HG03460 (cell line): ENCODE measurements at regions not wholly inside any gene's neighbourhood (a gene's known extent, or its start where the extent isn't known, plus 50 kb on each side); places are given as distances from the start of the nearest gene placed in this dataset.

Experiments used
- ATAC-seq: cut with Tn5 transposase; IDR thresholded peaks from one replicate; pipeline ENCODE4 v1.9.1; 2021; ENCODE audit not compliant: unreplicated experiment

GRCh38 chr4:163949976-163950601, 455.6 kb downstream of the TMA16 start:
- no peak for ATAC-seq

- ATAC-seq, result no peak
Observed at GRCh38 chr4:163955288-163955687, 460.8 kb downstream of the TMA16 start.

GRCh38 chr4:163958751-163959150, 464.3 kb downstream of the TMA16 start:
- no peak for ATAC-seq

DNA sequence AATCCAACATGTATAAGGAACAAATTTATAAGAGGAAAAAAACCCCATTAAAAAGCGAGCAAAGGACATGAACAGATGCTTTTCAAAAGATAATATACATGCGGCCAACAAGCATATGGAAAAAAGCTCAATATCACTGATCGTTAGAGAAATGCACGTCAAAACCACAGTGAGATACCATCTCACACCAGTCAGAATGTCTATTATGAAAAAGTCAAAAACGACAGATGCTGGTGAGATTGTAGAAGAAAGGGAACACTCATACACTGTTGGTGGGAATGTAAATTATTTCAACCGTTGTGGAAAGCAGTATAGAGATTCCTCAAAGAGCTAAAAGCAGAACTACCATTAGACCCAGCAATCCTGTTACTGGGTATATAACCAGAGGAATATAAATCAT, 465.4 kb downstream of the TMA16 start:
- no peak for ATAC-seq

GRCh38 chr4:163966612-163967011, 472.1 kb downstream of the TMA16 start:
- no peak for ATAC-seq

DNA sequence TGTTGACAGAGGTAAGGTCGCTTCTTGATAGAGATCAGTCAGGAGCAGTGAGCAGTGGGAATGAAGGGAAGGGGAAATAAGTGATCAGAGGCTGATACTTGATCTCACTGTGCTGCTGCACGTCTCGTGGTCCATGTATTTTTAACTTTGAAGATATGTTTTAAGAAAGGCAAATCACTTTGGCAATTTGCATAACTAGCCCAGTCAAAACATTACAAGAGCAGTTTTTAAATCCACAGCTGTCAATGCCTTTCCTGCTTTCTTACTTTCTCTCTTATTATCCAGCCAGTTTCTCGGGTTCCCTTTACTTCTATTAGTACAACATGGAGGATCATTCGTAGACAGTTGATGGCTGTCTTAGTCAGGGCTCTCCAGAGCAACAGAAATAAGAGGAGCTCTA, 472.8 kb downstream of the TMA16 start:
- ATAC-seq, result no peak

- no peak for ATAC-seq
Observed at GRCh38 chr4:163967710-163968109, 473.2 kb downstream of the TMA16 start.

DNA sequence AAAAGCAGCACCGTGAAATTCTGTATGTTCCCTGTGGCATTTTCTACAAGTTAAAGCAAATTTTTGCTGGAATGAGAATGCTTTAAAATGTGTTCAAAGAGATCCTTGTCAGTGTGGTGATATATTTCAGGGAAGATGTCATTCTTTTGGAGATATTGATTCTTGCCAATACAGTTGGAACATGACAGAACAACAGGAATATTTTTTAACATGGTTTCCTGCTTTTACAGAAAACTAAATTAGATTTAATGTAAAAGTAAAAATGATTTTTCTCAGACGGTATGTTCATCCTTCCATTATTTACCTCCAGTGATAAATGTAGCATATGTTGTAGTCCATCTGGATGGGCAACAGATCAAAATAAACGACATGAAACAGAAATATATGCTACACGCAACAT, 474.8 kb downstream of the TMA16 start:
- no peak for ATAC-seq

DNA sequence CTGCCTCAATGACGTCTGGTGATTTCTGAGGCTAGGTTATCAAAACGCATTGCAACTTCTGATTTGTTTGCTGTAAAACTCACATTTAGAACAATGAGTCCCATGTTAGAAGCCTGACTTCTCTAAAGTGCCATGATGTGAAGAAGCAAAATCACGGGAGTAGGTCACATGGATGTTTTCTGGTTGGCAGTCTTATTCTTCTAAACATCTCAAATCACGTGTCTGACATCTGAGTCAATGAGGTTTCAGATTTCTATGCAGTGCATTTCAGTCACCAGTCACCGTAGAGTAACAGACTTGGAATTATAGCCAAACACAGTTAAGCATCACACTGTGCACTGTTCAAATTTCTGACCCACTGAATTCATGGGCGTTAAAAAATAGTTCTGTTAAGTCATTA, 482.1 kb downstream of the TMA16 start:
- no peak for ATAC-seq

DNA sequence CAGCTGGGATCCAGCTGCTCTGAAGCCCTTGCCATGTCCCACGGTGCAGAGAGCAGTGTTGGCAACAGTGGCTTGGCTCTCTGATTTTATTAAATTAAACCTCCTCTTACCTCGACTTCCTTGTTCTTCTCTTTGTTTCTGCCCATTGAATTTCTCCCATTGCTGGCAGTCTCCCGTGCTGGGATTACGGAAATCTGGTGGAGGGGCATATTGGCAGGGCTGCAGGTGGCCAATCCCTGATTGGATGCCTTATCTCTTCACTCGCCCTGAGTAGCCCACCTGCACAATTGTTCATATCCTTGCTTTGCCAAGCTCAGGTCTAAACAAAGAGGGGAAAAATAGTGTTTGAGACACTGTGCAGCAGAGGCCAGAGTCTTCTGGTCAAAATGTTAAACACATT, 493.9 kb downstream of the TMA16 start:
- no peak for ATAC-seq

- no peak for ATAC-seq
Observed at GRCh38 chr4:163988865-163989264, 494.4 kb downstream of the TMA16 start.

DNA sequence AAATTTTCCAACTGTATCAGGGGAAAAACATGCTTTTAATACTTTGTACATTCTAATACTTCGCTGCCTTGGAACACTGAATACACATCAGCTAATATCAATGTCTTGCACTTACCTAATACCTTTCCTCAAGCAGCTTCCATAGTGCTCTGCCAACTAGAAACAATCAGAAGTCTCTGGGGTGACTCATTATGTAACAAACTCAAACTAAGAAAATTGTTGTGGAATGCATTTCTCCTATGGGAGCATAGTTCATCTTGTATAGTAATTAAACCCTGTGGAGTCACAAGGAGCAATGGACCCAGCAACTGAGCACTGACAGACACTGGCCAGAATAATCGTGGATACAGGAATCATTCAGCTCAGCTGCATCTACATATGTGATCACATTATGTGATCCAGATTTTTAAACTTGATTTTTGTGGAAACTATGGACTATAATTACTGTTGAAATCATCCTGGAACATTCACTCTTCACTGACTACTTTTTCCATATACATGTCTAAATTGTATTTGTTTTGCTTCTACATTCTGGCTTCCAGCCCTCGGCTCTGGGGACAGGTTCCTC, 496.9 kb downstream of the TMA16 start:
- ATAC-seq, result no peak

GRCh38 chr4:164009435-164009834, 514.9 kb downstream of the TMA16 start:
- ATAC-seq, result no peak

- ATAC-seq, result no peak
Observed at GRCh38 chr4:164011791-164012190, 517.3 kb downstream of the TMA16 start.

DNA sequence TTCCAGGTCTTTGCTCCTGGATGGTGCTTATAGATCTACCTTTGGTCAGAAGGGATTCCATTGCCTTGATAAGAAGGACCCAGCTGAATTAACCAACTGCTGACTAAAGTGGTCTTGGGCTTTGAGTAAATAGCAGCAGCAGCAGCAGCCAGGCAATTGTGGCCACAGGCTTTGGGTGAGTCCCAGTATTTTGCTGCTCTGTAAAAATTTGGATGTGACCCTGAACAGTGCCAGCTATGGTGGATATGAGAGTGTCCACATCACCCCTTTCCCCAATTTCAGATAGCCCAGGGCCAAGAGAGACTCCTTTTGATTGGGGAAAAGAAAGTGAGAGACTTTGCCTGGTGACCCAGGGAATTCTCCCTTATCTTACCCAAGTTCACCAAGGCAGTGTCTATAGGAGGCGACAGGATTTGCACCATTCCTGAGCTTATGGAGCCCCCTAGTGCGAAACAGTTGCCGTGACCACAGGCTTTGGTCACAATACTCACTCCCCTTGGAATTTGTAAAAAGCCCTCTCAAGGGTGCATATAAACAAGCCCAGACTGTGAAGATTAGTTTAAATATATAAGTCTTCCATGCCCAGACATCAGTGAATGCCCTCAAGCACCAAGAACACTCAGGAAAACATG, 518.0 kb downstream of the TMA16 start:
- ATAC-seq, result peak; percentile 61

DNA sequence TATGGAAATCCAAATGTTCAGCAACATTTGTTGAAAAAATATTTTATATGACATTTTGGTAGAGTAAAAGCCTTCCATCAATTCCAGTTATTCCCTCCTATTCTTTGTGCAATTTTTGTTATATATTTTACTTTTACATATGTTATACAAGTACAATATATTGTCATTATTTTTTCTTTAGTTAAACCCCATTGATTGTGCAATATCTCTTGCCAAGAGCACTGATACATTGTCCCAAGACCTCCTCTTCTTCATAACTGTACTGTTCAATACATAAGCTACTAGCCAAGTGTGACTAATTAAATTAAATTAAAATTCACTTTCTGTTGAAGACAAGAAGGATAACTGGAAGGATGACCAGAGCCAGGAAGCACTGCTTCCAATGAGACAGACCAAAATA, 527.5 kb downstream of the TMA16 start:
- no peak for ATAC-seq

DNA sequence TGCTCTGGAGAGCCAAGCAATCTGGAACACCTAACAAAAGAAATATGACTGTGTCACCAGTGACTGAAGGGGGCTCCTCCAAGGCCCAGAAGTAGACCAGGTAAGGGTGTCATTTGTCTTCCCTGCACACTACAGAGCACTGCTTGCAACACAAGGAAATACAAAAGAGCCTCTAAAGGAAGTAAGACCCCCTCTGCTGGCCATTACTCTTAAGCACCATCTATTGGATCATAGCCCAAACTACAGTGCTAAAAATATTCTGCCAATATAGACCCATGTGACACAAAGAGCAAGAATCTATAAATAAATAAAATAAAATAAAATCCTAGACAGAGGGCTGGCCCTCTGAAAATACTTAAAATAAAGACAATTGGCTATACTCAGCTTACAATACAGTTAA, 528.7 kb downstream of the TMA16 start:
- ATAC-seq, result no peak

DNA sequence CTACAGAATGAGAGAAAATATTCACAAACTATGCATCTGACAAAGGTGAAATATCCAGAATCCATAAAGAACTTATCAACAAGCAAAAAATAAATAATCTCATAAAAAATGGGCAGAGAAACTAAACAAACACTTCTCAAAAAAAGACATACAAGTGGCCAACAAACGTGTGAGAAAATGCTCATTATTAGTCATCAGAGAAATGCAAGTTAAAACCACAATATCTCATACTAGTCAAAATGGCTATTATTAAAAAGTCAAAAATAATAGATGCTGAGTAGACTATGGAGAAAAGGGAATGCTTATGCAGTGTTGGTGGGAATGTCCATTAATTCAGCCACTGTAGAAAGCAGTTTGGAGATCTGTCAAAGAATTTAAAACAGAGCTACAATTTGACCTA, 533.3 kb downstream of the TMA16 start:
- ATAC-seq, result no peak

DNA sequence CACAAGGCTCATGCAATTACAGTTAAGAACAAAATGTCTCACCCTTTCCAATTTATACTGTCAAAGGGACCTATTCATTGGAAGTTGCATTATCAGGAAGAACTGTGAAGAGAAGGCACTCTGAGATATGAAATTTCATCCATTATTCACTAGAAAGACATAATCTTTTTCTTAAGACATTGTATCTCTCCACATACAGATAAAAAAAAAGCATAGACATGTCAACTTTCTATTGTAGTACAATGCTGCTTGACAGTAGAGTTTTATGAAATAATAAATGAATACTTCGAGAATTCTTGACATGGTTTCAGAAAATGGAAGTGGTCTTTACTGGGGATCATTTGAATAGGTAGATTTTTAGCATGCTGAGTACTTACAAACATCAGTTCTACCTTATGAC, 545.0 kb downstream of the TMA16 start:
- no peak for ATAC-seq

GRCh38 chr4:164056426-164057142, 562.1 kb downstream of the TMA16 start:
- ATAC-seq, result no peak

DNA sequence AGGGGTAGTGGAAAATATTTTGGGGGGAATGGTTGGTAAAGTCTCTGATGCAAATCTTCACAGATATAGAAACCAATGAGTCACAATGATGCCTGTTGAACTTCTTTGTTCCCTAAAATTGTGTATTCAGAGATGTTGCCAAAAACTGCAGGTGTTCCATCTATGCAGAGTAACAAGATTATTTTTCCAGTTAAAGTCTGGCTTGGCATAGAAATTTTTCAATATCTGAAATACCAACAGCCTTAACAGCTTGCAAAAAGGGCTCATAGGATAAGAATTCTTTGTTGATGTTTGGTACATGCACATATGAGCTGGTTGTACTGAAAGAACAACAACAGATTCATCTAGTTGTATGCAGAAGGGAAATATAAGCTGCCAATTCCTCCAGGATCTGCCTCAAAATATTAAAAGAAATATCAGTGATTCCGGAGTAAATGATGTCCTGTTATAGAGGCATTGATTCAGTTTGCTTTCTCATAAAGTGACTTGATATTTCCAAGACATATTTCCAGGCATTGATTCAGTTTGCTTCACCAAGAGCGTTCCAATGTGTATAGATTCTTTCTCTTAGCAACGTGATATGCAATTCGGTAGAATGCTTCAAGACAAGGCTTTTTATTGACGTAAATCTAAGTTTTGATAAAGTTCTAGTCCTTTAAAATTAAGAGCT, 564.4 kb downstream of the TMA16 start:
- no peak for ATAC-seq

- no peak for ATAC-seq
Observed at GRCh38 chr4:164060456-164060855, 566.0 kb downstream of the TMA16 start.
